Lower leg skin (tissue), 4 donors: ENCODE measurements at regions not wholly inside any gene's neighbourhood (a gene's known extent, or its start where the extent isn't known, plus 50 kb on each side); places are given as distances from the start of the nearest gene placed in this dataset.
"Not testable (repeated sequence)": the region's sequence is repeated elsewhere in the genome, so short reads cannot be mapped to it uniquely, and the experiment has no call there.

Source experiments
- DNase-seq, 2 donors: peaks; one replicate each; pipeline ENCODE4 v3.0.0-alpha.2; 2019; ENCODE audit warnings: low spot score in 2 of 2
- H3K4me3 ChIP-seq: fragments of 200-600 bp; sonication (generic); 2 replicates; pipeline ENCODE4 v1.5.1; 2017; ENCODE audit warnings: mild to moderate bottlenecking, low read depth; ENCODE audit not compliant: poor library complexity, severe bottlenecking
- POLR2A ChIP-seq, 2 donors: fragments of 450-650 bp; IDR thresholded peaks; one replicate each; pipeline ENCODE4 v1.6.1; 2016 to 2017; ENCODE audit warnings: antibody characterized with exemption in 2 of 2, mild to moderate bottlenecking in 1 of 2, moderate library complexity in 1 of 2
- WGBS, 2 donors: methylation state at CpG; one replicate each; pipeline ENCODE4 v1.1.5; 2018; 5-methylcytosine and 5-hydroxymethylcytosine counted together
- intact Hi-C: fragments of 100-400 bp; cut with DNase I; formaldehyde crosslinking; loops from one replicate; pipeline ENCODE4 v1.15.0; 2023; ENCODE audit warnings: low total_unique reads
- TF ChIP-seq, protein P1 (sequence below), 3 donors: fragments of 450-650 bp; IDR thresholded peaks; one replicate each; pipeline ENCODE4 v1.5.1; 2016; ENCODE audit warnings: antibody characterized with exemption in 3 of 3, mild to moderate bottlenecking in 3 of 3, moderate library complexity in 2 of 3

DNA sequence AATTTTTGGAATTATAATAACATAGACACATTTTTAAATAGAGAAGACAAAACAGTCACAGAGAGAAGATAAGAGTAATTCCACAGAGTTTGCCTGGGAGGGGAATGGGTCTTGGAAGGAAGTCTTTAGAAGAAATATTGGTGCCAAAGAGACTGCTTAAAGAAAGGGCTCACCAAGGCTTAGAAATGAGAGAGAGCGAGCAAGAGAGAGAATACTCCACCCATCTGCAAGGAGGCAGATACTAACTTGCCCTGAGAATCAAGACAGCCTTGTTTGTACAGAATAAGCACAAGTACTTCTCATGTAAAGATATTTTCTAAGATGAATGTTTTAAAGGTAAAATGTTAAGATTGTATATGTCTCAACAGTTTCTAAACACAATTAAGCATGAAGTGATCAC, 165.5 kb downstream of the SLC38A4 start:
- no peak for TF ChIP-seq POLR2A (IDR thresholded peaks at IDR 0.05)
- TF ChIP-seq, protein P1, sequence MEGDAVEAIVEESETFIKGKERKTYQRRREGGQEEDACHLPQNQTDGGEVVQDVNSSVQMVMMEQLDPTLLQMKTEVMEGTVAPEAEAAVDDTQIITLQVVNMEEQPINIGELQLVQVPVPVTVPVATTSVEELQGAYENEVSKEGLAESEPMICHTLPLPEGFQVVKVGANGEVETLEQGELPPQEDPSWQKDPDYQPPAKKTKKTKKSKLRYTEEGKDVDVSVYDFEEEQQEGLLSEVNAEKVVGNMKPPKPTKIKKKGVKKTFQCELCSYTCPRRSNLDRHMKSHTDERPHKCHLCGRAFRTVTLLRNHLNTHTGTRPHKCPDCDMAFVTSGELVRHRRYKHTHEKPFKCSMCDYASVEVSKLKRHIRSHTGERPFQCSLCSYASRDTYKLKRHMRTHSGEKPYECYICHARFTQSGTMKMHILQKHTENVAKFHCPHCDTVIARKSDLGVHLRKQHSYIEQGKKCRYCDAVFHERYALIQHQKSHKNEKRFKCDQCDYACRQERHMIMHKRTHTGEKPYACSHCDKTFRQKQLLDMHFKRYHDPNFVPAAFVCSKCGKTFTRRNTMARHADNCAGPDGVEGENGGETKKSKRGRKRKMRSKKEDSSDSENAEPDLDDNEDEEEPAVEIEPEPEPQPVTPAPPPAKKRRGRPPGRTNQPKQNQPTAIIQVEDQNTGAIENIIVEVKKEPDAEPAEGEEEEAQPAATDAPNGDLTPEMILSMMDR (IDR thresholded peaks at IDR 0.05) = no peak
- H3K4me3 ChIP-seq = no peak overlapping the region
- WGBS, 2 donors = 16 to 30% methylated on average over 1 of the region's 1 CpG
- intact Hi-C loops = loop anchor here (10.0 kb wide), 1 partner anchor 505 kb away; no protein-coding TSS in a partner anchor
- no peak for DNase-seq

GRCh38 chr12:46659824-46660223, 166.0 kb downstream of the SLC38A4 start:
- DNase-seq = no peak
- intact Hi-C loops = loop anchor here (10.0 kb wide), 1 partner anchor 505 kb away; no protein-coding TSS in a partner anchor
- WGBS, 2 donors = 12 to 14% methylated on average over 4 of the region's 4 CpGs
- TF ChIP-seq, protein P1 (IDR thresholded peaks at IDR 0.05) = no peak
- no peak for TF ChIP-seq POLR2A (IDR thresholded peaks at IDR 0.05)
- no peak overlapping the region for H3K4me3 ChIP-seq

DNA sequence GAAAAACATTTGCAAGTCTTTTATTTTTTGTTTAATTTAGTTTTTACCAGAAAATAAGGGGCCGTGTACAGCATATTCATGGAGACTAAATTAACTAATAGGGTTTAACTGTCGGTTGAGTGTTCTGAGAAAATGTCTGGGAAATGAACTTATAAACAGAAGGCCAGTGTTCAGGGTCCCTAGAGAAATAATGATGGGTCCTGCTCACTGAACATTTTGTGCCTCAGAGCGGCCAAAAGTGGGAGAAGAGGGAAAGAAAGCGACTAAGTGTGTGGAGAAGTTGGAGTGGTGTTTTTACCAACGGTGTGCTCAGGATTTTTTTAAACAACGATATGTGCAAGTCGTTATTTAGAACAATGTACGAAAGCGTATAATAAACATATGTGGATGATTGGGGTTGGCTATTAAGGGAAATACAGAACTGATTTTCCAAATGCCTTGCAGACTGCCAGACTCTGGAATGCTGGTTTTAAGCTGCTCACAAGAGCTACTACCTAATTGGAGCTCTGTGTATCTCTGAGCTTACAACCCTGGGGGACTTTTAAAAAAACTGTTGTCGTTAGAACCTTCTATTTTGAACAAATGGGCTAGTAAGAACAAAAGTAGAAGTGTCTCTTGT, 166.7 kb downstream of the SLC38A4 start:
- intact Hi-C loops = no loop called here
- no peak for DNase-seq
- WGBS, 2 donors = 45 to 47% methylated on average over 10 of the region's 10 CpGs
- TF ChIP-seq, protein P1 (IDR thresholded peaks at IDR 0.05) = no peak
- TF ChIP-seq POLR2A (IDR thresholded peaks at IDR 0.05) = no peak
- H3K4me3 ChIP-seq = no peak overlapping the region

- no peak for TF ChIP-seq POLR2A (IDR thresholded peaks at IDR 0.05)
- TF ChIP-seq, protein P1 (IDR thresholded peaks at IDR 0.05) = no peak
- no peak overlapping the region for H3K4me3 ChIP-seq
- 62 to 63% methylated on average over 4 of the region's 4 CpGs for WGBS, 2 donors
- no peak for DNase-seq
- intact Hi-C loops = no loop called here
Observed at GRCh38 chr12:46657453-46658411, 168.1 kb downstream of the SLC38A4 start.

GRCh38 chr12:46655984-46656383, 169.8 kb downstream of the SLC38A4 start:
- DNase-seq, intact Hi-C loops, H3K4me3 ChIP-seq: not testable (repeated sequence)
- 91 to 97% methylated on average over 3 of the region's 3 CpGs for WGBS, 2 donors

DNA sequence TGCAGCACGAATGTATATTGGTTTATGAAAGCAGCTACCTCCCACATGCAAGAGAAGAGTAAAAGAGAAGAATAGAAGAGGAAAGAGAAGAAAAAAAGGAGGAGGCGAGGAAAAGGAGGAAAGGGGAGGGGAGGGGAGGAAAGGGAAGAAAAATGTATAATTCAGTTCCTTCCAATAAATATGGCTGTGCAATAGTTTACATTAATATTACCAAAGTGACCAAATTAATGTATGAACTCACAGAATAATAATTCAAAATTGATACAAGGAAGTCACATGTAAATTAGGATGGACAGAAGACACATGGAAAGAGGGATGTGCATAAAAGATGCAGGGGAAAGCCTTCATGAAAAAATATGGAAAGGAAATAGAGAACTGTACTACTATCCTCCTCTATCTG, 172.5 kb downstream of the SLC38A4 start:
- no peak overlapping the region for H3K4me3 ChIP-seq
- 84 to 88% methylated on average over 2 of the region's 2 CpGs for WGBS, 2 donors
- TF ChIP-seq POLR2A (IDR thresholded peaks at IDR 0.05) = no peak
- TF ChIP-seq, protein P1 (IDR thresholded peaks at IDR 0.05) = no peak
- DNase-seq = no peak
- intact Hi-C loops = no loop called here
